Suprapubic skin (tissue), 4 donors: ENCODE measurements at regions not wholly inside any gene's neighbourhood (a gene's known extent, or its start where the extent isn't known, plus 50 kb on each side); places are given as distances from the start of the nearest gene placed in this dataset.

Experiments used
- DNase-seq, 2 donors: peaks; one replicate each; pipeline ENCODE4 v3.0.0-alpha.2; 2019; ENCODE audit warnings: low spot score in 2 of 2
- H3K27ac ChIP-seq: fragments of 200-600 bp; sonication (generic); one replicate; pipeline ENCODE4 v1.5.1; 2019
- H3K27me3 ChIP-seq: fragments of 200-600 bp; sonication (generic); one replicate; pipeline ENCODE4 v1.5.1; 2019
- H3K36me3 ChIP-seq: fragments of 200-600 bp; sonication (generic); one replicate; pipeline ENCODE4 v1.5.1; 2019
- H3K4me1 ChIP-seq: fragments of 200-600 bp; sonication (generic); one replicate; pipeline ENCODE4 v1.5.1; 2019
- H3K4me3 ChIP-seq: fragments of 200-600 bp; sonication (generic); one replicate; pipeline ENCODE4 v1.5.1; 2019; ENCODE audit warnings: mild to moderate bottlenecking
- H3K9me3 ChIP-seq: fragments of 200-600 bp; sonication (generic); one replicate; pipeline ENCODE4 v1.5.1; 2019
- EP300 ChIP-seq: sonication (generic); formaldehyde crosslinking; IDR thresholded peaks from one replicate; pipeline ENCODE4 v1.6.1; 2017; ENCODE audit warnings: antibody characterized with exemption
- POLR2A ChIP-seq, 2 donors: fragments of 450-650 bp; IDR thresholded peaks; one replicate each; pipeline ENCODE4 v1.6.1; 2017; ENCODE audit warnings: antibody characterized with exemption in 2 of 2, mild to moderate bottlenecking in 2 of 2, moderate library complexity in 2 of 2
- POLR2AphosphoS5 ChIP-seq, 3 donors: sonication (generic); formaldehyde crosslinking; IDR thresholded peaks; one replicate each; pipeline ENCODE4 v1.6.1; 2017; ENCODE audit warnings: antibody characterized with exemption in 3 of 3
- WGBS: methylation state at CpG from one replicate; pipeline ENCODE4 v1.1.5; 2018; 5-methylcytosine and 5-hydroxymethylcytosine counted together
- TF ChIP-seq, protein P1 (sequence below), 2 donors: fragments of 200-600 bp in 1 of 2; fragments of 450-650 bp in 1 of 2; sonication (generic) in 1 of 2; IDR thresholded peaks; one replicate each; pipeline ENCODE4 v1.5.1; 2016 to 2019; ENCODE audit warnings: antibody characterized with exemption in 2 of 2, mild to moderate bottlenecking in 1 of 2, moderate library complexity in 1 of 2

- H3K4me3 ChIP-seq: no peak overlapping the region
- DNase-seq: no peak
- H3K4me1 ChIP-seq: no peaks in the 10 kb centered on the region
- TF ChIP-seq, protein P1, sequence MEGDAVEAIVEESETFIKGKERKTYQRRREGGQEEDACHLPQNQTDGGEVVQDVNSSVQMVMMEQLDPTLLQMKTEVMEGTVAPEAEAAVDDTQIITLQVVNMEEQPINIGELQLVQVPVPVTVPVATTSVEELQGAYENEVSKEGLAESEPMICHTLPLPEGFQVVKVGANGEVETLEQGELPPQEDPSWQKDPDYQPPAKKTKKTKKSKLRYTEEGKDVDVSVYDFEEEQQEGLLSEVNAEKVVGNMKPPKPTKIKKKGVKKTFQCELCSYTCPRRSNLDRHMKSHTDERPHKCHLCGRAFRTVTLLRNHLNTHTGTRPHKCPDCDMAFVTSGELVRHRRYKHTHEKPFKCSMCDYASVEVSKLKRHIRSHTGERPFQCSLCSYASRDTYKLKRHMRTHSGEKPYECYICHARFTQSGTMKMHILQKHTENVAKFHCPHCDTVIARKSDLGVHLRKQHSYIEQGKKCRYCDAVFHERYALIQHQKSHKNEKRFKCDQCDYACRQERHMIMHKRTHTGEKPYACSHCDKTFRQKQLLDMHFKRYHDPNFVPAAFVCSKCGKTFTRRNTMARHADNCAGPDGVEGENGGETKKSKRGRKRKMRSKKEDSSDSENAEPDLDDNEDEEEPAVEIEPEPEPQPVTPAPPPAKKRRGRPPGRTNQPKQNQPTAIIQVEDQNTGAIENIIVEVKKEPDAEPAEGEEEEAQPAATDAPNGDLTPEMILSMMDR (IDR thresholded peaks at IDR 0.05): no peak
- TF ChIP-seq POLR2AphosphoS5 (IDR thresholded peaks at IDR 0.05) (no peak), EP300 (no peak), POLR2A (IDR thresholded peaks at IDR 0.05) (no peak)
- H3K36me3 ChIP-seq: no peaks in the 10 kb centered on the region
- peaks cover 3% of the 10 kb centered on the region for H3K9me3 ChIP-seq
- H3K27ac ChIP-seq: no peak overlapping the region
- WGBS: 33% methylated on average over 4 of the region's 4 CpGs
- H3K27me3 ChIP-seq: no peaks in the 10 kb centered on the region
These were observed 799.2 kb downstream of the NR2F2 start for GRCh38 chr15:97129674-97130073.

GRCh38 chr15:97140216-97140615 lies 809.7 kb downstream of the NR2F2 start:
- Histone ChIP-seq H3K9me3 (no peaks in the 10 kb centered on the region), H3K4me3 (no peak overlapping the region), H3K36me3 (no peaks in the 10 kb centered on the region), H3K4me1 (no peaks in the 10 kb centered on the region), H3K27ac (no peak overlapping the region), H3K27me3 (no peaks in the 10 kb centered on the region)
- no peak for DNase-seq
- TF ChIP-seq POLR2A (IDR thresholded peaks at IDR 0.05) (no peak), POLR2AphosphoS5 (IDR thresholded peaks at IDR 0.05) (no peak), EP300 (no peak)
- TF ChIP-seq, protein P1 (IDR thresholded peaks at IDR 0.05): no peak
- 55% methylated on average over 4 of the region's 4 CpGs for WGBS

- no peak for DNase-seq
- WGBS: 81% methylated on average over 1 of the region's 1 CpG
- Histone ChIP-seq H3K4me3 (no peak overlapping the region), H3K36me3 (no peaks in the 10 kb centered on the region), H3K9me3 (no peaks in the 10 kb centered on the region), H3K27ac (no peak overlapping the region), H3K27me3 (no peaks in the 10 kb centered on the region), H3K4me1 (no peaks in the 10 kb centered on the region)
- TF ChIP-seq, protein P1 (IDR thresholded peaks at IDR 0.05): no peak
- TF ChIP-seq POLR2AphosphoS5 (IDR thresholded peaks at IDR 0.05) (no peak), POLR2A (IDR thresholded peaks at IDR 0.05) (no peak), EP300 (no peak)
These were observed 810.9 kb downstream of the NR2F2 start for GRCh38 chr15:97141360-97141759.

DNA sequence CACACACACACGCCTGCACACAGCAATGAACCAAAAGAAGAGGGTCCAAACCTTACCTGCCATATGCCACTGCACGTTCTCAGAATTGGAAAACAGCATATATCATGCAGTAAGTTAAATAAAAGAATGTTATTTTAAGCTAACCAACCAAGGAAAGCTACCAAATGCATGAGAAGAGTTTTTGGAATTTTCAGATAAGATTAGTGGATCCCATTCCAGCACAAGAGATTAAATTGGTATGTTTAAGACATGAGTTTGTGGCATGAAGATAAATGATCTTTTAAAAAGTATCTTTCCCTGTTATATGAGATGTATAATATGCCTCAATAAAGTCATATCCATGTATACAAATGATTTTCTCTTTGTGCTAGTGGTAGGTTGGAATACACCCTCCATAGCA lies 811.4 kb downstream of the NR2F2 start:
- no peaks in the 10 kb centered on the region for H3K36me3 ChIP-seq
- WGBS: 36% methylated on average over 2 of the region's 2 CpGs
- H3K4me3 ChIP-seq: no peak overlapping the region
- no peaks in the 10 kb centered on the region for H3K9me3 ChIP-seq
- no peak overlapping the region for H3K27ac ChIP-seq
- no peaks in the 10 kb centered on the region for H3K4me1 ChIP-seq
- no peak for DNase-seq
- TF ChIP-seq POLR2A (IDR thresholded peaks at IDR 0.05) (no peak), POLR2AphosphoS5 (IDR thresholded peaks at IDR 0.05) (no peak), EP300 (no peak)
- TF ChIP-seq, protein P1 (IDR thresholded peaks at IDR 0.05): no peak
- no peaks in the 10 kb centered on the region for H3K27me3 ChIP-seq

GRCh38 chr15:97143592-97144376 lies 813.3 kb downstream of the NR2F2 start:
- Histone ChIP-seq H3K4me3 (no peak overlapping the region), H3K36me3 (no peaks in the 10 kb centered on the region), H3K27me3 (no peaks in the 10 kb centered on the region), H3K27ac (no peak overlapping the region), H3K4me1 (no peaks in the 10 kb centered on the region), H3K9me3 (no peaks in the 10 kb centered on the region)
- WGBS: 87% methylated on average over 6 of the region's 6 CpGs
- DNase-seq: no peak
- TF ChIP-seq EP300 (no peak), POLR2AphosphoS5 (IDR thresholded peaks at IDR 0.05) (no peak), POLR2A (IDR thresholded peaks at IDR 0.05) (no peak)
- TF ChIP-seq, protein P1 (IDR thresholded peaks at IDR 0.05): no peak
